Suprapubic skin (tissue), 4 donors: ENCODE measurements at regions not wholly inside any gene's neighbourhood (a gene's known extent, or its start where the extent isn't known, plus 50 kb on each side); places are given as distances from the start of the nearest gene placed in this dataset.

Experiments used
- DNase-seq, 2 donors: peaks; one replicate each; pipeline ENCODE4 v3.0.0-alpha.2; 2019; ENCODE audit warnings: low spot score in 2 of 2
- H3K27ac ChIP-seq: fragments of 200-600 bp; sonication (generic); one replicate; pipeline ENCODE4 v1.5.1; 2019
- H3K27me3 ChIP-seq: fragments of 200-600 bp; sonication (generic); one replicate; pipeline ENCODE4 v1.5.1; 2019
- H3K36me3 ChIP-seq: fragments of 200-600 bp; sonication (generic); one replicate; pipeline ENCODE4 v1.5.1; 2019
- H3K4me1 ChIP-seq: fragments of 200-600 bp; sonication (generic); one replicate; pipeline ENCODE4 v1.5.1; 2019
- H3K4me3 ChIP-seq: fragments of 200-600 bp; sonication (generic); one replicate; pipeline ENCODE4 v1.5.1; 2019; ENCODE audit warnings: mild to moderate bottlenecking
- H3K9me3 ChIP-seq: fragments of 200-600 bp; sonication (generic); one replicate; pipeline ENCODE4 v1.5.1; 2019
- EP300 ChIP-seq: sonication (generic); formaldehyde crosslinking; IDR thresholded peaks from one replicate; pipeline ENCODE4 v1.6.1; 2017; ENCODE audit warnings: antibody characterized with exemption
- POLR2A ChIP-seq, 2 donors: fragments of 450-650 bp; IDR thresholded peaks; one replicate each; pipeline ENCODE4 v1.6.1; 2017; ENCODE audit warnings: antibody characterized with exemption in 2 of 2, mild to moderate bottlenecking in 2 of 2, moderate library complexity in 2 of 2
- POLR2AphosphoS5 ChIP-seq, 3 donors: sonication (generic); formaldehyde crosslinking; IDR thresholded peaks; one replicate each; pipeline ENCODE4 v1.6.1; 2017; ENCODE audit warnings: antibody characterized with exemption in 3 of 3
- WGBS: methylation state at CpG from one replicate; pipeline ENCODE4 v1.1.5; 2018; 5-methylcytosine and 5-hydroxymethylcytosine counted together
- TF ChIP-seq, protein P1 (sequence below), 2 donors: fragments of 200-600 bp in 1 of 2; fragments of 450-650 bp in 1 of 2; sonication (generic) in 1 of 2; IDR thresholded peaks; one replicate each; pipeline ENCODE4 v1.5.1; 2016 to 2019; ENCODE audit warnings: antibody characterized with exemption in 2 of 2, mild to moderate bottlenecking in 1 of 2, moderate library complexity in 1 of 2

DNA sequence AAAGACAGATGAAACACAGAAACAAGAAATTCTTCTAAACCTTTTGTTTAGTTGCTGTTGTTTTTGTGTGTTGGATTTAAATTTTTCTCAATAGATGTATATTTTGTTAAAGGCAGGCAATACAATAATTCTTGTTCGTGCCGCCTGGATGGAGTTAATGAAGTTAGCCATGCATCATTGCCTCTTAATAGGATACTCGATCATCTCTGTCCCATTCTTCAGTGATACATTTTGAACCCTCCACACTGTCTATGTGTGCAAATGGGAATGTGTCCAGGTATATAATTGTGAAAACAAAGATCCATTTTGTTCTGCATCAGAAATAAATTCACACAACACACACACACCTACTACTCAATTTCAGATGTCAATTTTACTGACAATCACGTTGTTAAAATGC, 186.6 kb upstream of the ADAMTS16 start:
- no peak overlapping the region for H3K27ac ChIP-seq
- H3K9me3 ChIP-seq = no peaks in the 10 kb centered on the region
- WGBS = 87% methylated on average over 4 of the region's 4 CpGs
- no peaks in the 10 kb centered on the region for H3K36me3 ChIP-seq
- no peak for DNase-seq
- no peaks in the 10 kb centered on the region for H3K4me1 ChIP-seq
- TF ChIP-seq, protein P1, sequence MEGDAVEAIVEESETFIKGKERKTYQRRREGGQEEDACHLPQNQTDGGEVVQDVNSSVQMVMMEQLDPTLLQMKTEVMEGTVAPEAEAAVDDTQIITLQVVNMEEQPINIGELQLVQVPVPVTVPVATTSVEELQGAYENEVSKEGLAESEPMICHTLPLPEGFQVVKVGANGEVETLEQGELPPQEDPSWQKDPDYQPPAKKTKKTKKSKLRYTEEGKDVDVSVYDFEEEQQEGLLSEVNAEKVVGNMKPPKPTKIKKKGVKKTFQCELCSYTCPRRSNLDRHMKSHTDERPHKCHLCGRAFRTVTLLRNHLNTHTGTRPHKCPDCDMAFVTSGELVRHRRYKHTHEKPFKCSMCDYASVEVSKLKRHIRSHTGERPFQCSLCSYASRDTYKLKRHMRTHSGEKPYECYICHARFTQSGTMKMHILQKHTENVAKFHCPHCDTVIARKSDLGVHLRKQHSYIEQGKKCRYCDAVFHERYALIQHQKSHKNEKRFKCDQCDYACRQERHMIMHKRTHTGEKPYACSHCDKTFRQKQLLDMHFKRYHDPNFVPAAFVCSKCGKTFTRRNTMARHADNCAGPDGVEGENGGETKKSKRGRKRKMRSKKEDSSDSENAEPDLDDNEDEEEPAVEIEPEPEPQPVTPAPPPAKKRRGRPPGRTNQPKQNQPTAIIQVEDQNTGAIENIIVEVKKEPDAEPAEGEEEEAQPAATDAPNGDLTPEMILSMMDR (IDR thresholded peaks at IDR 0.05) = no peak
- TF ChIP-seq POLR2AphosphoS5 (IDR thresholded peaks at IDR 0.05) (no peak), POLR2A (IDR thresholded peaks at IDR 0.05) (no peak), EP300 (no peak)
- no peaks in the 10 kb centered on the region for H3K27me3 ChIP-seq
- no peak overlapping the region for H3K4me3 ChIP-seq

DNA sequence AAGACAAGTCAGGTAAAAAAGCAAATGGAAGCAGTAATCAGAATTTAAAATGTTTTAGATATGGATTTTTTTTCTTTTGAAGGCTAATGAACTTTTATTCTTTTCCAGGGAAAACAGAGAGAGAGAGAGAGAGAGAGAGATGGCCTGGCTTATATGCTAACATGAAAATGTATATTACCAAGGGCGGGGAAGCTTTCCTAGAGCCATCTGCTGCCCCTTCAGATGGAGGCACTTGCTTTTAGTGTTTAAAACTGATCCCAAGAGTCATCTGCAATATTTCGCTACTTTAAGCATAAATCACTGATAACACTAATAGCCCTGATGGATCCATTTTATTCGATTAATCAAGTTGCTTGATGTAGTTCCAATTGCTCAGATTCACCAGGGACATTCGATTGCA, 186.1 kb upstream of the ADAMTS16 start:
- DNase-seq = no peak
- TF ChIP-seq EP300 = no peak
- TF ChIP-seq, protein P1 (IDR thresholded peaks at IDR 0.05) = no peak
- no peak for TF ChIP-seq POLR2AphosphoS5 (IDR thresholded peaks at IDR 0.05)
- Histone ChIP-seq H3K9me3 (no peaks in the 10 kb centered on the region), H3K4me1 (no peaks in the 10 kb centered on the region), H3K27ac (no peak overlapping the region), H3K4me3 (no peak overlapping the region), H3K27me3 (peaks cover 3% of the 10 kb centered on the region), H3K36me3 (no peaks in the 10 kb centered on the region)
- WGBS = 81% methylated on average over 4 of the region's 4 CpGs

DNA sequence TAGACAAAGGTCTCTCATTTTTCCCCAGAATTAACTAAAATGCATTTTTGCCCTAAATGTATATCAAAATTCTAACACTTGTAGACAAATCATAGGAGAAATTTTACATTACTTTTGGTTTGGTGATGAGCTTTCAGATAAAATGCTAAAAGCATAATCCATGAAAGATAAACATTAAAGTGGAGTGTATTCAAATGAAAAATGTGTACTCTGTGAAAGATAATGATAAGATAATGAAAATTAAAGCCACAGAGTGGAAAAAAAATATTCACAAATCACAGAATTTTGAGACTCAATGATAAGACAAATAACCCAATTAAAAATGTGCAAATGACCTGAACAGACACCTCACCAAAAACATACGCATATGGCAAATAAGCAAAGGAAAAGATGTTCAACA, 176.9 kb upstream of the ADAMTS16 start:
- peaks cover 6% of the 10 kb centered on the region for H3K27me3 ChIP-seq
- H3K9me3 ChIP-seq = no peaks in the 10 kb centered on the region
- H3K4me1 ChIP-seq = no peaks in the 10 kb centered on the region
- H3K36me3 ChIP-seq = no peaks in the 10 kb centered on the region
- H3K4me3 ChIP-seq = no peak overlapping the region
- no peak for DNase-seq
- TF ChIP-seq, protein P1 (IDR thresholded peaks at IDR 0.05) = no peak
- WGBS = 92% methylated on average over 1 of the region's 1 CpG
- H3K27ac ChIP-seq = no peak overlapping the region

DNA sequence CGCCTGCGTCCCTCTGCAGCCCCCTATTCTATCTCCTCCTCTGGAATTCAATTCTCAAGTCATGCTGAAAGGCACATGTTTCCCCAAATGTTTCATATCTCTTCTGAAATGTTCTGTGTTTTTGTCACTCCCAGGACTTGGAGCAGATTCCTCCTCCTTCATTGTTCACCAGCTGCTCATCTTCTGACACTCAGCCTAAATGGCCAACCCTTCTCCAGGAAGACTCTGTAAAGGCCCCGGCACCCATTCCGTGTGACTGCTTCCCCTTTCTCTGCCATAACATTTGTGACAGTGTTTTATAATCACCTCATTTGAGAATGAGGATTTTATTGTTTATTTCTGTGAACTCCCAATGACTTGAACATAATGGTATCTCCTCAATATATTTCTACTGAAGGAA, 170.8 kb upstream of the ADAMTS16 start:
- TF ChIP-seq POLR2AphosphoS5 (IDR thresholded peaks at IDR 0.05) (no peak), EP300 (no peak)
- Histone ChIP-seq H3K36me3 (no peaks in the 10 kb centered on the region), H3K4me1 (no peaks in the 10 kb centered on the region), H3K27me3 (no peaks in the 10 kb centered on the region), H3K4me3 (no peak overlapping the region), H3K9me3 (no peaks in the 10 kb centered on the region), H3K27ac (no peak overlapping the region)
- no peak for DNase-seq
- 84% methylated on average over 4 of the region's 4 CpGs for WGBS

DNA sequence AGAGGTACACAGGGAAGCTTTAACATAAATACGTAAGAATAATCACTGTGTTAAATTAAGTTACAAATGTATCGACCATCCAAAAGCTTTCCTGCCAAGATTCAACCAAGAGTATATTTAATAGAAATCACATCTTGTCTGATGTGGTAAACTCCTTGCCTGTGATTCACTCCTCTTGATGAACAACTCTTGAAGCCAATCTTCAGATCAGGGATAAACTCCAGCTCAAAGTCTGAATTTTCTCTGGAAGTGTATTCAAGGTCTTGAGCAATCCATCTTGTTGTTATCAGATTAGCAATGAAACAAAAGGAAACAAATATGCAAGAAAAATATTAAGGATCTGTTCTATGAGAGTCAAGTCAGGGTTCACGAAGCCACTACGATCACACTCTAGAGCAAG, 170.0 kb upstream of the ADAMTS16 start:
- Histone ChIP-seq H3K9me3 (no peaks in the 10 kb centered on the region), H3K27me3 (no peaks in the 10 kb centered on the region), H3K36me3 (no peaks in the 10 kb centered on the region), H3K27ac (no peak overlapping the region), H3K4me1 (no peaks in the 10 kb centered on the region), H3K4me3 (no peak overlapping the region)
- 72% methylated on average over 4 of the region's 4 CpGs for WGBS
- DNase-seq = no peak
- TF ChIP-seq POLR2AphosphoS5 (IDR thresholded peaks at IDR 0.05) (no peak), EP300 (no peak)
- TF ChIP-seq, protein P1 (IDR thresholded peaks at IDR 0.05) = no peak

DNA sequence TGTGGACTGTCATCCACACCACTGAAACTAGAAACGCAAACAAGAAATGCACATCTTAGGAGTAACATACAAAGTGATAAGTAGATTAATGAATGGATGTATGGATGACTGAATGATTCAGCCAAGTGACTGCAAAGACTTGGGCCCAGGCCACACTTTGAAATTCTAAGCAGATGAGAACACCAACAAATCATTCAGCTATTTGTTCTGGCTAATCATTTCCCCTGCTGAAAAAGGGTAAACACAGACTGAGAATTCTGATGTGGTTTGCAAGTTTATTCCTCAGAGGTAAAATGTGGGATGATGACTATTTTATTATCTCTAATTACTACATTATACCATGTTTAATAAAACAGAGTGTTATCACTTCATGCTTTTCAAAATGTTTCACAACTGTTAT, 163.2 kb upstream of the ADAMTS16 start:
- Histone ChIP-seq H3K27ac (no peak overlapping the region), H3K36me3 (no peaks in the 10 kb centered on the region), H3K4me1 (no peaks in the 10 kb centered on the region), H3K4me3 (no peak overlapping the region), H3K27me3 (no peaks in the 10 kb centered on the region), H3K9me3 (no peaks in the 10 kb centered on the region)
- WGBS = 65% methylated on average over 1 of the region's 1 CpG
- no peak for TF ChIP-seq EP300
- no peak for DNase-seq
